Lung (tissue), 11 donors: ENCODE measurements at regions not wholly inside any gene's neighbourhood (a gene's known extent, or its start where the extent isn't known, plus 50 kb on each side); places are given as distances from the start of the nearest gene placed in this dataset.

Experiments used
- ATAC-seq: fragments of 200-7000 bp; cut with Tn5 transposase; one replicate; pipeline ENCODE4 v1.9.1; 2020; ENCODE audit warnings: moderate number of reproducible peaks; ENCODE audit not compliant: insufficient read depth, low FRiP score
- DNase-seq, 3 donors: peaks; one replicate each; pipeline ENCODE4 v3.0.0-alpha.2; 2013 to 2017
- H3K27ac ChIP-seq, 2 donors: one replicate each; pipeline ENCODE4 v1.5.1; 2013; ENCODE audit warnings: mild to moderate bottlenecking in 2 of 2, moderate library complexity in 2 of 2, control low read depth in 1 of 2, inconsistent platforms in 1 of 2, low read depth in 1 of 2, low read length in 1 of 2
- H3K27me3 ChIP-seq, 3 donors: one replicate each; pipeline ENCODE4 v1.5.1; 2013; ENCODE audit warnings: low read length in 2 of 3; ENCODE audit not compliant: control insufficient read depth in 3 of 3, insufficient read depth in 3 of 3
- H3K36me3 ChIP-seq, 4 donors: one replicate each; pipeline ENCODE4 v1.5.1; 2013; ENCODE audit warnings: low read length in 4 of 4, mild to moderate bottlenecking in 1 of 4, moderate library complexity in 1 of 4; ENCODE audit not compliant: control insufficient read depth in 4 of 4, insufficient read depth in 4 of 4
- H3K4me1 ChIP-seq, 5 donors: one replicate each; pipeline ENCODE4 v1.5.1; 2013; ENCODE audit warnings: low read length in 5 of 5, mild to moderate bottlenecking in 2 of 5, moderate library complexity in 1 of 5; ENCODE audit not compliant: control insufficient read depth in 5 of 5, insufficient read depth in 5 of 5
- H3K4me3 ChIP-seq: one replicate; pipeline ENCODE4 v1.5.1; 2013; ENCODE audit warnings: mild to moderate bottlenecking, control low read depth, moderate library complexity
- H3K9ac ChIP-seq, 2 donors: one replicate each; pipeline ENCODE4 v1.5.1; 2013; ENCODE audit warnings: low read length in 2 of 2, control low read depth in 1 of 2; ENCODE audit not compliant: insufficient read depth in 1 of 2
- H3K9me3 ChIP-seq, 4 donors: one replicate each; pipeline ENCODE4 v1.5.1; 2013; ENCODE audit warnings: low read length in 3 of 4, mild to moderate bottlenecking in 1 of 4, moderate library complexity in 1 of 4; ENCODE audit not compliant: control insufficient read depth in 4 of 4, insufficient read depth in 3 of 4
- CTCF ChIP-seq: IDR thresholded peaks from 2 replicates; pipeline ENCODE4 v1.5.1; 2012; ENCODE audit warnings: mild to moderate bottlenecking; ENCODE audit errors: control extremely low read depth, extremely low read depth
- WGBS, 2 donors: extraction: QIAGEN DNeasy Blood & Tissue Kit; methylation state at CpG; one replicate each; pipeline ENCODE4 v1.1.7; 2013; 5-methylcytosine and 5-hydroxymethylcytosine counted together
- donor health status: control.
- donor health status: control.
- donor health status: Bipolar disorder and iron deficiency.
- donor health status: healthy.
- donor health status: DM: yes; HTN: yes; CAD: no.

DNA sequence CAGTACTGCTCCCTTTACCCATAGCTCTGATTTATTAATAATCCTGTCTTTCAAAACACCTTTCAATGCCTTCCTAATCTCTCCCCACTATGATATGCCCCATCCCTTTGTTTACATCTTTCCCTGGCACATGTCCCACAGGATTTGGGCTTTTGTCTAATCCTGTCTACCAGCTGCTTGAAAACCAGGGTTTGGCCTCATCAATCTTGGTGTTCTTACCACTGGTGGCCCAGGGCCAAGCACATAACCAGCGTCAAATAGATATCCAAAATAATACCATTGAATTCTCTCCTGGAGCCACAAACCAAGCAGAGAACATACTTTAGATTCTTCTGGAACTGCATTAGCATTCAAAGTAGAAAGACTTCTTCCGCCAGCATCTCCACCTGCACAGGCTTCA, 104.8 kb upstream of the PPP2R3A start:
- Histone ChIP-seq H3K27ac (no peak overlapping the region), H3K4me3 (no peak overlapping the region), H3K9ac (no peak overlapping the region), H3K27me3 (no peaks in the 10 kb centered on the region), H3K36me3 (no peaks in the 10 kb centered on the region), H3K9me3 (no peaks in the 10 kb centered on the region), H3K4me1 (peaks cover 0 to 2% (median 0%) of the 10 kb centered on the region in 5 donors)
- no peak for TF ChIP-seq CTCF
- ATAC-seq (no peak), DNase-seq (no peak)
- 78 to 85% methylated on average over 2 of the region's 2 CpGs for WGBS, 2 donors

DNA sequence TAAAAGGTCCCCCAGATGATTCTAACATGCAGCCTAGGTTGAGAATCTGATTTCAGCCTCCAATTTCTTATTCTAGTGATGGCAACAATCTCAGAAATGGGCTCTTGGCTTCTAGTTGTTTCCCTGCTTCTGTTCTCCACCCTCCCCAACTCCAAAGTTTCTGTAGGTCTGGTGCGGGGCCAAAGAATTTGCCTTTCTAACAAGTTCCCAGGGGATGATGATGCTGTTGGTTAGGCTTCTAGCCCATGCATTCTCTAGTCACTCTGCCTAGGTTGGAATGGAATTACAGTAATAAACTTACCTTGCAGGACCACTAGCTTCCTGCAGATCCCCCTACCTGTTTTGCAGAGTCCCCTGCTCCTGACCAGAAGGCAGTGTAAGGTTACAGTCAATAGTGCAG, 103.2 kb upstream of the PPP2R3A start:
- Histone ChIP-seq H3K4me1 (peaks cover 0 to 2% (median 0%) of the 10 kb centered on the region in 5 donors), H3K4me3 (no peak overlapping the region), H3K36me3 (no peaks in the 10 kb centered on the region), H3K27me3 (no peaks in the 10 kb centered on the region), H3K27ac (no peak overlapping the region), H3K9ac (no peak overlapping the region), H3K9me3 (peaks cover 0 to 4% (median under 1%) of the 10 kb centered on the region in 4 donors)
- WGBS, 2 donors = 93 to 95% methylated on average over 1 of the region's 1 CpG
- DNase-seq (no peak), ATAC-seq (no peak)
- no peak for TF ChIP-seq CTCF

GRCh38 chr3:135864060-135864459, 101.5 kb upstream of the PPP2R3A start:
- no peak for DNase-seq
- 85 to 90% methylated on average over 1 of the region's 1 CpG for WGBS, 2 donors
- TF ChIP-seq CTCF = no peak

GRCh38 chr3:135865085-135865484, 100.4 kb upstream of the PPP2R3A start:
- Histone ChIP-seq H3K9ac (no peak overlapping the region), H3K4me3 (no peak overlapping the region), H3K9me3 (peaks cover 0 to 4% (median under 1%) of the 10 kb centered on the region in 4 donors), H3K27me3 (no peaks in the 10 kb centered on the region), H3K36me3 (no peaks in the 10 kb centered on the region), H3K27ac (no peak overlapping the region), H3K4me1 (peaks cover 0 to 2% (median 0%) of the 10 kb centered on the region in 5 donors)
- ATAC-seq (no peak), DNase-seq (no peak)
- TF ChIP-seq CTCF = no peak

More at GRCh38 chr3:135864060-135864459, 101.5 kb upstream of the PPP2R3A start:
- peaks cover 0 to 4% (median under 1%) of the 10 kb centered on the region in 4 donors for H3K9me3 ChIP-seq
- no peaks in the 10 kb centered on the region for H3K36me3 ChIP-seq
- H3K27ac ChIP-seq = no peak overlapping the region
- no peaks in the 10 kb centered on the region for H3K27me3 ChIP-seq
- no peak overlapping the region for H3K9ac ChIP-seq
- H3K4me3 ChIP-seq = no peak overlapping the region
- peaks cover 0 to 2% (median 0%) of the 10 kb centered on the region in 5 donors for H3K4me1 ChIP-seq
- ATAC-seq = no peak
